ENCODE measurements at regions not wholly inside any gene's neighbourhood (a gene's known extent, or its start where the extent isn't known, plus 50 kb on each side); places are given as distances from the start of the nearest gene placed in this dataset.

GRCh38 chr10:10881117-10881813 is 136.4 kb upstream of the CELF2 start:
- DNase-seq: no peak
- Mint-ChIP-seq H3K36me3 (no peaks in the 10 kb centered on the region), H3K4me1 (no peaks in the 10 kb centered on the region), H3K27ac (no peak overlapping the region), H3K4me3 (no peak overlapping the region), H3K27me3 (no peaks in the 10 kb centered on the region), H3K9me3 (peaks cover 9% of the 10 kb centered on the region)
- CTCF ChIA-PET: no interaction called here

GRCh38 chr10:10883737-10884136 is 133.9 kb upstream of the CELF2 start:
- H3K27ac Mint-ChIP-seq: no peak overlapping the region
- peaks cover 9% of the 10 kb centered on the region for H3K9me3 Mint-ChIP-seq
- H3K4me3 Mint-ChIP-seq: no peak overlapping the region
- no peaks in the 10 kb centered on the region for H3K36me3 Mint-ChIP-seq
- no peaks in the 10 kb centered on the region for H3K4me1 Mint-ChIP-seq
- no peak for DNase-seq
- CTCF ChIA-PET: interaction anchor here (0.7 kb wide), 1 partner anchor 25 kb away, joined by 3 read pairs; no protein-coding TSS in a partner anchor
- H3K27me3 Mint-ChIP-seq: peaks cover 6% of the 10 kb centered on the region

GRCh38 chr10:10886861-10887531 is 130.7 kb upstream of the CELF2 start:
- DNase-seq: no peak
- no peaks in the 10 kb centered on the region for H3K36me3 Mint-ChIP-seq
- no peak overlapping the region for H3K27ac Mint-ChIP-seq
- peaks cover 6% of the 10 kb centered on the region for H3K27me3 Mint-ChIP-seq
- H3K4me1 Mint-ChIP-seq: no peaks in the 10 kb centered on the region
- H3K9me3 Mint-ChIP-seq: peaks cover 9% of the 10 kb centered on the region
- CTCF ChIA-PET: no interaction called here
- no peak overlapping the region for H3K4me3 Mint-ChIP-seq

- Mint-ChIP-seq H3K9me3 (no peaks in the 10 kb centered on the region), H3K4me1 (no peaks in the 10 kb centered on the region), H3K4me3 (no peak overlapping the region), H3K36me3 (no peaks in the 10 kb centered on the region), H3K27ac (no peak overlapping the region), H3K27me3 (peaks cover 14% of the 10 kb centered on the region)
- CTCF ChIA-PET: no interaction called here
- no peak for DNase-seq
Measured at GRCh38 chr10:10891124-10892082, 126.3 kb upstream of the CELF2 start.

- no peaks in the 10 kb centered on the region for H3K36me3 Mint-ChIP-seq
- DNase-seq: no peak
- no peaks in the 10 kb centered on the region for H3K9me3 Mint-ChIP-seq
- CTCF ChIA-PET: no interaction called here
- peaks cover 8% of the 10 kb centered on the region for H3K27me3 Mint-ChIP-seq
- no peaks in the 10 kb centered on the region for H3K4me1 Mint-ChIP-seq
- no peak overlapping the region for H3K27ac Mint-ChIP-seq
- H3K4me3 Mint-ChIP-seq: no peak overlapping the region
Measured at GRCh38 chr10:10892290-10892875, 125.3 kb upstream of the CELF2 start.

GRCh38 chr10:10897400-10897799 is 120.3 kb upstream of the CELF2 start:
- Mint-ChIP-seq H3K27me3 (peaks cover 5% of the 10 kb centered on the region), H3K36me3 (no peaks in the 10 kb centered on the region)

GRCh38 chr10:10901906-10902305 is 115.8 kb upstream of the CELF2 start:
- no peak for DNase-seq
- no peaks in the 10 kb centered on the region for H3K27me3 Mint-ChIP-seq
- H3K4me1 Mint-ChIP-seq: no peaks in the 10 kb centered on the region
- no peak overlapping the region for H3K4me3 Mint-ChIP-seq
- no peaks in the 10 kb centered on the region for H3K36me3 Mint-ChIP-seq
- H3K27ac Mint-ChIP-seq: no peak overlapping the region
- no peaks in the 10 kb centered on the region for H3K9me3 Mint-ChIP-seq
- CTCF ChIA-PET: no interaction called here

More at GRCh38 chr10:10897400-10897799, 120.3 kb upstream of the CELF2 start:
- no peak overlapping the region for H3K4me3 Mint-ChIP-seq
- no peak for DNase-seq
- H3K4me1 Mint-ChIP-seq: no peaks in the 10 kb centered on the region
- no peak overlapping the region for H3K27ac Mint-ChIP-seq
- CTCF ChIA-PET: no interaction called here
- H3K9me3 Mint-ChIP-seq: no peaks in the 10 kb centered on the region

GRCh38 chr10:10902951-10903350 is 114.7 kb upstream of the CELF2 start:
- no peak overlapping the region for H3K4me3 Mint-ChIP-seq
- H3K27ac Mint-ChIP-seq: no peak overlapping the region
- H3K36me3 Mint-ChIP-seq: no peaks in the 10 kb centered on the region
- no peaks in the 10 kb centered on the region for H3K4me1 Mint-ChIP-seq
- H3K9me3 Mint-ChIP-seq: no peaks in the 10 kb centered on the region
- no peaks in the 10 kb centered on the region for H3K27me3 Mint-ChIP-seq
- CTCF ChIA-PET: no interaction called here
- no peak for DNase-seq

- no peak for DNase-seq
- H3K4me1 Mint-ChIP-seq: no peaks in the 10 kb centered on the region
- no peaks in the 10 kb centered on the region for H3K36me3 Mint-ChIP-seq
- CTCF ChIA-PET: no interaction called here
- H3K27me3 Mint-ChIP-seq: no peaks in the 10 kb centered on the region
- no peaks in the 10 kb centered on the region for H3K9me3 Mint-ChIP-seq
- no peak overlapping the region for H3K4me3 Mint-ChIP-seq
- H3K27ac Mint-ChIP-seq: no peak overlapping the region
Measured at GRCh38 chr10:10903620-10904019, 114.1 kb upstream of the CELF2 start.

GRCh38 chr10:10910634-10911033 is 107.0 kb upstream of the CELF2 start:
- Mint-ChIP-seq H3K4me3 (no peak overlapping the region), H3K4me1 (no peaks in the 10 kb centered on the region), H3K27ac (no peak overlapping the region), H3K27me3 (peaks cover 14% of the 10 kb centered on the region), H3K9me3 (no peaks in the 10 kb centered on the region), H3K36me3 (no peaks in the 10 kb centered on the region)
- CTCF ChIA-PET: no interaction called here
- no peak for DNase-seq

- no peaks in the 10 kb centered on the region for H3K36me3 Mint-ChIP-seq
- DNase-seq: no peak
- no peak overlapping the region for H3K4me3 Mint-ChIP-seq
- H3K27ac Mint-ChIP-seq: no peak overlapping the region
- no peaks in the 10 kb centered on the region for H3K4me1 Mint-ChIP-seq
- no peaks in the 10 kb centered on the region for H3K9me3 Mint-ChIP-seq
- CTCF ChIA-PET: no interaction called here
- peaks cover 14% of the 10 kb centered on the region for H3K27me3 Mint-ChIP-seq
Measured at GRCh38 chr10:10911035-10911434, 106.6 kb upstream of the CELF2 start.

GRCh38 chr10:10911471-10911921 is 106.2 kb upstream of the CELF2 start:
- H3K36me3 Mint-ChIP-seq: no peaks in the 10 kb centered on the region

GRCh38 chr10:10914144-10914543 is 103.5 kb upstream of the CELF2 start:
- Mint-ChIP-seq H3K9me3 (no peaks in the 10 kb centered on the region), H3K4me3 (no peak overlapping the region), H3K27ac (no peak overlapping the region), H3K27me3 (peaks cover 30% of the 10 kb centered on the region), H3K4me1 (no peaks in the 10 kb centered on the region), H3K36me3 (no peaks in the 10 kb centered on the region)
- no peak for DNase-seq
- CTCF ChIA-PET: no interaction called here

More at GRCh38 chr10:10911471-10911921, 106.2 kb upstream of the CELF2 start:
- CTCF ChIA-PET: no interaction called here
- Mint-ChIP-seq H3K9me3 (no peaks in the 10 kb centered on the region), H3K4me1 (no peaks in the 10 kb centered on the region), H3K27me3 (peaks cover 16% of the 10 kb centered on the region), H3K4me3 (no peak overlapping the region), H3K27ac (no peak overlapping the region)
- no peak for DNase-seq

GRCh38 chr10:10915215-10915614 is 102.5 kb upstream of the CELF2 start:
- Mint-ChIP-seq H3K9me3 (no peaks in the 10 kb centered on the region), H3K4me1 (no peaks in the 10 kb centered on the region), H3K4me3 (no peak overlapping the region), H3K36me3 (no peaks in the 10 kb centered on the region), H3K27ac (no peak overlapping the region), H3K27me3 (peaks cover 26% of the 10 kb centered on the region)
- CTCF ChIA-PET: no interaction called here
- DNase-seq: no peak

Data from activated naive CD4-positive, alpha-beta T cell treated with anti-CD3 and anti-CD28 coated beads, Interleukin-2, amount 10 ng/mL, durations not matched to agents 7 days and 5 days (primary cell).